AG10803 (cell line): ENCODE measurements at regions not wholly inside any gene's neighbourhood (a gene's known extent, or its start where the extent isn't known, plus 50 kb on each side); places are given as distances from the start of the nearest gene placed in this dataset.
"Not testable (repeated sequence)": the region's sequence is repeated elsewhere in the genome, so short reads cannot be mapped to it uniquely, and the experiment has no call there.

ENCODE experiments used
- DNase-seq: peaks from one replicate; pipeline ENCODE4 v3.0.0; 2010; ENCODE audit warnings: low read depth
- H3K4me3 ChIP-seq: 2 replicates; pipeline ENCODE4 v1.5.1; 2011; ENCODE audit warnings: mild to moderate bottlenecking, low read length, control low read depth
- CTCF ChIP-seq: conservative IDR thresholded peaks from 2 replicates; pipeline ENCODE4 v1.5.1; 2011; ENCODE audit warnings: mild to moderate bottlenecking, low read length, control low read depth, inconsistent platforms

GRCh38 chr11:38867338-38867737 is 2269.3 kb upstream of the RAG2 start:
- no peak for TF ChIP-seq CTCF
- no peak for DNase-seq
- no peak overlapping the region for H3K4me3 ChIP-seq

DNA sequence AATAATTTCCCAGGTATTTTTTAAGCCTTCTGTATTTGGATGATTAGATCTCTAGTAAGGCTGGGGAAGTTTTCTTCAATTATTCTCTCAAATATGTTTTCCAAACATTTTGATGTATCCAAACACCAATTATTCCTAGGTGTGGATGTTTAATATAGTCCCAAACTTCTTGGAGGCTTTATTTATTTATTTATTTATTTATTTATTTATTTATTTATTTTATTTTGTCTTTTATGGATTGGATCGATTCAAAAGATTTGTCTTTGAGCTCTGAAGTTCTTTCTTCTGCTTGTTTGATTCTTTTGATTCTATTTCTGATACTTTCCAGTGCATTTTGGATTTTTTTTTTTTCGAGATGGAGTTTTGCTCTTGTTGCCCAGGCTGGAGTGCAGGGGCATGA is 2267.9 kb upstream of the RAG2 start:
- no peak for TF ChIP-seq CTCF
- H3K4me3 ChIP-seq: no peak overlapping the region
- DNase-seq: no peak

DNA sequence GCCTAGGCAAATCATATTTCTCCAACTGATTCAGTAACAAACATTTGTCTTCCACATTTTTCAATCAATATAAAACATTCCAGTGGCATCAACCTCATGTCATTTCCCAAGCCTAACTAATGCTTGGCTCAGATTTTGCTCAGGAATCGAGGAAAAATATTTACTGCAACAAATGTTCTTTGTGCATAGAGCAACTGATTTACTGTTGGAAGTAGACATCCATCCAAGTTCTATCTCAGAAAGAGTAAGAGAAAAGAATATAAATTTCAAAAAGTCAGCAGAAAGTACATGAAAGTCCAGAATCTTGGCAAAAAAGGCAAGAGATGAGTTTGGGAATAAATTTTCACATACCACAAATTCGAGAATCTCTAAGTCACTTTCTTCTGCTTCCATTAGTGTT is 2245.0 kb upstream of the RAG2 start:
- no peak overlapping the region for H3K4me3 ChIP-seq
- no peak for DNase-seq
- TF ChIP-seq CTCF: no peak

- DNase-seq: no peak
Measured at GRCh38 chr11:38839071-38839470, 2241.0 kb upstream of the RAG2 start.

DNA sequence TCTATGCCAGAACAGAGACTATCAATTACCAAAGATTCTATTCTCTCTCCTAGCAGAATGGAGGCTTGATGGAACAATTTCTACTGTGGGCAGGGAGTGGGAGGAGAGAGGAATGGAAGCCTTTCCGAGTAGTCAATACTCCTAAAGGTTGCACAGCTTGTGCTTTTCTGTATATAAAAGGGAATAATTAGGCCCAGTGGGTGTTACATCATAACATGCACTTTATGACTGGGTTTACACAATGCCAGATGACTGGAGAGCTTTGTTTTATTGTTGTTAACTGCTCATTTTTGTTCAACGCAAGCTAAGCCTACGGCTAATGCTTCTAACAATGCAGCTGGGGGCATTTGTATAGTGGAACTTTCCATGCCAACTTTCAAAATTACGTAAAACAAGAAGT is 2237.9 kb upstream of the RAG2 start:
- no peak for DNase-seq
- no peak overlapping the region for H3K4me3 ChIP-seq
- TF ChIP-seq CTCF: no peak

More at GRCh38 chr11:38839071-38839470, 2241.0 kb upstream of the RAG2 start:
- no peak overlapping the region for H3K4me3 ChIP-seq
- no peak for TF ChIP-seq CTCF

DNA sequence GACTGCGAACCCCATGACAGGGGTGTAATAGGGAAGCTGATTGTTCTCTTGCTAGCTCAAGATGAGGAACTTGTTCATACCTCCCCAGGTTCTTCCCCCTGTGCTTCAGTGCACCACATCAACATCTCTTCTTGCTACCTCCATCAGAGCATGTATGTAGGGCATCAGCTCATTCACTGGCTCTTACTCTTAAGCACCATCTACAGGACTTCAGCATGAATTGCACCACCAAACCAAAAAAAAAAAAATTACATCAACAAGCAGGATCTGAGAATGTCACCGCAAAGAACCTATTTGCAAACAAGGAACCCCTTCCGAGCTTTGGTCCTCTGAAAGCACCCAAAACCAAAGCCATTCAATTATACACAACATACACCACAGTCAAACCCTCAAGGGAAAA is 2226.5 kb upstream of the RAG2 start:
- DNase-seq: no peak
- TF ChIP-seq CTCF: no peak
- H3K4me3 ChIP-seq: no peak overlapping the region

- DNase-seq, H3K4me3 ChIP-seq: not testable (repeated sequence)
Measured at GRCh38 chr11:38821786-38822185, 2223.8 kb upstream of the RAG2 start.

DNA sequence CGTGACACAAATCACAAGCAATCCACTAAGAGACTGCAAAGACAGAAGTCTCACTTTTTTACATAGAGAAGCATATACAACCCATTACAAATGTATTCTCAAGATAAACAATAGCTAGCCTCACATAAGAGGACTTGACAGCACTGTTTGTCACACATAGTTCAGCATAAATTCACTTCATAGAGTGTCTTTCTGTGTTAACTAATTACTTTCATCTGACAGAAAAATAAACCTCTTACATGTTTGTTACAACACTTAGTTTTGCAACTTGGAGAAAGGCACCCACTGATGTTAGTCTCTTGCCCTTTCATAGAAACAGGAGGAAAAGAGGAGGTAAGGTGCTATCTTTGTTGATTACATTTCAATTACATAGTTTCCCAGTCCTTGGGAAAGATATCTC is 2221.9 kb upstream of the RAG2 start:
- H3K4me3 ChIP-seq: no peak overlapping the region
- TF ChIP-seq CTCF: no peak
- no peak for DNase-seq
